ENCODE measurements at regions not wholly inside any gene's neighbourhood (a gene's known extent, or its start where the extent isn't known, plus 50 kb on each side); places are given as distances from the start of the nearest gene placed in this dataset.

- no peak for TF ChIP-seq CTCF (IDR thresholded peaks at IDR 0.05; ENCODE audit: control insufficient read depth, insufficient read depth, low read depth, low read length, missing control alignments)
- no peak for DNase-seq (ENCODE audit: low read depth)
- H3K4me3 ChIP-seq (ENCODE audit: control insufficient read depth, low read depth, low read length) = no peak overlapping the region
These were observed 131.9 kb upstream of the CLEC14A start for GRCh38 chr14:38387821-38388220.

GRCh38 chr14:38385836-38386235, 129.9 kb upstream of the CLEC14A start:
- DNase-seq (ENCODE audit: low read depth) = no peak
- H3K4me3 ChIP-seq (ENCODE audit: control insufficient read depth, low read depth, low read length) = no peak overlapping the region
- no peak for TF ChIP-seq CTCF (IDR thresholded peaks at IDR 0.05; ENCODE audit: control insufficient read depth, insufficient read depth, low read depth, low read length, missing control alignments)

- no peak overlapping the region for H3K4me3 ChIP-seq (ENCODE audit: control insufficient read depth, low read depth, low read length)
- no peak for DNase-seq (ENCODE audit: low read depth)
- TF ChIP-seq CTCF (IDR thresholded peaks at IDR 0.05; ENCODE audit: control insufficient read depth, insufficient read depth, low read depth, low read length, missing control alignments) = no peak
These were observed 129.4 kb upstream of the CLEC14A start for GRCh38 chr14:38385343-38385742.

DNA sequence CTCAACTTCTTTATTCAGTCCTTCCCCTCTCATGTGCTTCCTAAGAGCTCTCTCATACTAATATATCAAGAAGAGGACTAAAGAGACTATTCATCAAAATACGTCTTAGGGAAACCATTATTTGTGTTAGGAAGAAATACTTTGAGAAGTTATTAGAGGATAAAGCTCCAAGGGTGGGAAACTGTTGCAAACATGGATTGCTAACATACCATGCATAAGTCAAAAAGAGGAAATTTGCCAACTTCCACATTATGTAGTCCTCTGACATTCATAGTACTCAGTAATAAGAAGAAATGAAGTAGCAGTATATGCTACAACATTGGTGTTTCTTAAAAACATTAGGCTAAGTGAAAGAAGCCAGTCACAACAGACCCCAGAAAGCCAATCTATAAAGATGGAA, 128.8 kb upstream of the CLEC14A start:
- H3K4me3 ChIP-seq (ENCODE audit: control insufficient read depth, low read depth, low read length) = no peak overlapping the region
- no peak for TF ChIP-seq CTCF (IDR thresholded peaks at IDR 0.05; ENCODE audit: control insufficient read depth, insufficient read depth, low read depth, low read length, missing control alignments)
- no peak for DNase-seq (ENCODE audit: low read depth)

GRCh38 chr14:38367922-38368321, 112.0 kb upstream of the CLEC14A start:
- H3K4me3 ChIP-seq (ENCODE audit: control insufficient read depth, low read depth, low read length) = no peak overlapping the region
- TF ChIP-seq CTCF (IDR thresholded peaks at IDR 0.05; ENCODE audit: control insufficient read depth, insufficient read depth, low read depth, low read length, missing control alignments) = no peak
- DNase-seq (ENCODE audit: low read depth) = no peak

GRCh38 chr14:38366374-38366773, 110.5 kb upstream of the CLEC14A start:
- no peak overlapping the region for H3K4me3 ChIP-seq (ENCODE audit: control insufficient read depth, low read depth, low read length)
- no peak for DNase-seq (ENCODE audit: low read depth)
- no peak for TF ChIP-seq CTCF (IDR thresholded peaks at IDR 0.05; ENCODE audit: control insufficient read depth, insufficient read depth, low read depth, low read length, missing control alignments)

- H3K4me3 ChIP-seq (ENCODE audit: control insufficient read depth, low read depth, low read length) = no peak overlapping the region
- no peak for DNase-seq (ENCODE audit: low read depth)
- no peak for TF ChIP-seq CTCF (IDR thresholded peaks at IDR 0.05; ENCODE audit: control insufficient read depth, insufficient read depth, low read depth, low read length, missing control alignments)
These were observed 107.3 kb upstream of the CLEC14A start for GRCh38 chr14:38363217-38363616.

Data from AG09309 (cell line).